Stimulated activated CD4-positive, alpha-beta T cell treated with anti-CD3 and anti-CD28 coated beads, TNF-alpha, amount 100 ng/mL, for 1 hour (primary cell): ENCODE measurements at regions not wholly inside any gene's neighbourhood (a gene's known extent, or its start where the extent isn't known, plus 50 kb on each side); places are given as distances from the start of the nearest gene placed in this dataset.

ENCODE experiments used
- DNase-seq, 3 donors: peaks; one replicate each; pipeline ENCODE4 v3.0.0-alpha.2; 2020; ENCODE audit warnings: low read depth in 3 of 3, low spot score in 1 of 3

DNA sequence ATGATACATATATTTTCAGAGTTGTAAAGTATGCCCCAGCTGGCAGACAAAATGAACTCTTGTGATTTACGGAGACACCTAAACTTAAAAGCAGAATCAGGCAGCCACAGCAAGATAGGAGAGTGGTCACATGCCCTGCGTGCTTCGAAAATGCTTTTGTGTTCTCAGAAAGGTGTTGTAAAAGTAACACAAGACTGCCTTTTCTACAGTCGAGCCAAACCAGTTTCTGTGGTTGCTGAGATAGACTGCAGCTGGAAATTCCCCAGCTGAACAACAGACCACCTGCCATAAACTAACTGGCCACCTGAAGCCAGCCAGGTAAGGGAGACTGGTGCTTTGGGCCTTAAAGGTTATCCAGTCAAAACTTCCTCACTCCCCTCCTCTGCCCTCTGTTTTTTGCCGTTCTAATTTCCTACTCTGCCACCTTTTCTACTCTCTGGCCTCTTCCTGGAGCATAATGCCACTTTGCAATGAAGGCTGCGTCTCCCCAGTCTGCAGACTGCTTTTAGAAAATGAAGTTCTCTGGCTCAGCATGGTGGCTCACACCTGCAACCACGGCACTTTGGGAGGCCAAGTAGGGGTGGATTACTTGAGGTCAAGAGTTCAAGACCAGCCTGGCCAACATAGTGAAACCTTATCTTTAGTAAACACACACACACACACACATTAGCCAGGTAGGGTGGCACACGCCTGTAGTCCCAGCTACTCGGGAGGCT lies 381.2 kb upstream of the SLITRK1 start:
- no peak for DNase-seq

DNA sequence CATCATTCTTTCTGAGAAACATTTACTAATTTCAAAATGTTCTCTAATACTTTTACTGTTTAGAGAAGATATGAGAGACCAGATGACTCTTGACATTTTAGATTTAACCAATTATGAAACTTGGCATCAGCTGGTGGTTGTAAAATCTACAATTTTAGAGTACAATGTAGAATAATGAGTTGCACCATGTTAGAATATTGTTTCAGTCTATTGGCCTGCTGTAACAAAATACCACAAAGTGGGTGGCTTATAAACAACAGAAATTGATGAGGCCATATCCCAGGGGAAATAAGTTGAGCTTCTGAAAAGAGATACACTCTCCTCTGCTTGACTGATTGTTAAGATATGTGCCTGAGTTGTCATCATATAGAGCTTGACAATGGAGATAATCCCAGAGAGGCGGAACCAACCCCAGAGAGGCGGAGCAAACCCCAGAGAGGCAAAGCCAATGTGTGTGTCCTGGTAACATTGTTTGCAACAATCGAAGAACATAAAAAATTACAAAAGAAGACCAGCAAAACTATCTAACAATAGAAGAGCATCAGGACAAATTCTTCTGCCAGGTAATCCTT lies 373.0 kb upstream of the SLITRK1 start:
- DNase-seq: no peak

GRCh38 chr13:84249463-84249862 lies 367.2 kb upstream of the SLITRK1 start:
- no peak for DNase-seq

DNA sequence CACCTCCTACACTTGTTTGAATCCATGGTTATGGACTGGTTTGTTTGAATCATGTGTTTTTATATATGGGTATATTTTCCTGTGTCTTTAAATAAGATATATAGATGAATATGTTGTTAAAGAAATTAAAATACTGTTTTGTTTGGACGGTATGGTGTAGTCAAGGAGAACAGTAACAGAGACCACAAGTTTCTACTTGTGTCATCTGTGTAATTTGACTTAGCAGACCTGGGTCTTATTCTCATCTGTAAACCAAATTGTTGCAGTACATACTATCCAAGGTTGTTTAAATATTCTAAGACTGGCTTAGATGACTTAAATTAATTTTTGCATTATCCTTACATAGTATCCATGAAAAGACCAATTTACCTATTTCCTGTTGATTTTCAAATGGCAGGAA lies 361.1 kb upstream of the SLITRK1 start:
- no peak for DNase-seq

DNA sequence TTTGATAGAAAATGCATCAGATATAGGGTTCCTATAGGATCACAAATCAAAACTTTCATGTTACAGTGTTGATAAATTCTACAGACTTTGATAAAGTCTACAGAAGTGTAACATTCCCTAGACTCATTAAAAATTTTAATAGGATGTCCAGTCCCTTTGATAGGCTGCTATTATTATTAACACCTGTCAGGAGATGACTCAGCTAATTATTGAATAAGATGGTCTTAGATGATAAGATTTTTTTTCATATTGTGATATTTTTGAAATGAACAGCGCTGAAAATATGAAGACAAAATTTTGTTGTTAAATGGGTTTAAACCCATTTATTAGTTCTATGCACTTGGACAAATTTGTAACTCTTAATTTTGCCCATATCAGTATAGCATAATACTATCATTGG lies 356.8 kb upstream of the SLITRK1 start:
- DNase-seq: no peak

DNA sequence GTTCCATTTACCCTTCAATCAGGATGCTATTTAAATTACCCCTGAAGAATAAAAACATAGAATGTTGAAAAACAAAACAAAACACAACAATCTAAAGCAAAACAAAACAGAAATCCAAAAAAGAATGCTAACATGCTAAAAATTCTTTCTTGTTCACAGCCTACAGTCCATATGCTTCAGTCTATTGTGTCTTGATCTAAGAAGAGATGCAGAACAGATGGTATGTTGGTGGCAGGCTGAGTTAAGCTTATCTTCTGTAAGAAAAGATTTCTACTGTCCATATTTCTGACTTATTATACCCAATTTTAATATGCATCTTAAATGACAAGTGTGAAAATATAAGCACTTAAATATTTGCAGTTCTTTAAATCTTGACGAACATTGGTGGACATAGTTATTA lies 356.1 kb upstream of the SLITRK1 start:
- no peak for DNase-seq

- no peak for DNase-seq
Measured at GRCh38 chr13:84237143-84237542, 354.9 kb upstream of the SLITRK1 start.

- DNase-seq: no peak
Measured at GRCh38 chr13:84234416-84234815, 352.1 kb upstream of the SLITRK1 start.

DNA sequence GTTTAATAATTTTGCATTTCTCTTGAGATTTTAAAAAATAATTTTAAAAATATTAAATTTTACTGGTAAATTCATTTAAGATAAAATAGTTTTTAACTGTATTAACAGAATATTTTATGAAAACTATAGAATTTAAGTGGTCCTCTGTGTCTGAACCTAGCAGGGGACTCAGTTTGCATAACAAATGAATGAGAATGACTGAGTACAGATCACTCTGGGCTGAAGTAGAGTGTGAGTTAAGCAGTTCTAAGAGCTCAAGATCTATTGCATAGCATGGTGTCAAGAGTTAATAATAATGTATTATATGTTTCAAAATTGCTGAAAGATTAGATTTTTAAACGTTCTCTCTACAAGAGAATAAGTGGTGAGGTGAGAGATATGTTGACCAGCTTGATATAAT lies 348.3 kb upstream of the SLITRK1 start:
- DNase-seq: no peak

GRCh38 chr13:84211048-84211447 lies 328.8 kb upstream of the SLITRK1 start:
- DNase-seq: no peak

DNA sequence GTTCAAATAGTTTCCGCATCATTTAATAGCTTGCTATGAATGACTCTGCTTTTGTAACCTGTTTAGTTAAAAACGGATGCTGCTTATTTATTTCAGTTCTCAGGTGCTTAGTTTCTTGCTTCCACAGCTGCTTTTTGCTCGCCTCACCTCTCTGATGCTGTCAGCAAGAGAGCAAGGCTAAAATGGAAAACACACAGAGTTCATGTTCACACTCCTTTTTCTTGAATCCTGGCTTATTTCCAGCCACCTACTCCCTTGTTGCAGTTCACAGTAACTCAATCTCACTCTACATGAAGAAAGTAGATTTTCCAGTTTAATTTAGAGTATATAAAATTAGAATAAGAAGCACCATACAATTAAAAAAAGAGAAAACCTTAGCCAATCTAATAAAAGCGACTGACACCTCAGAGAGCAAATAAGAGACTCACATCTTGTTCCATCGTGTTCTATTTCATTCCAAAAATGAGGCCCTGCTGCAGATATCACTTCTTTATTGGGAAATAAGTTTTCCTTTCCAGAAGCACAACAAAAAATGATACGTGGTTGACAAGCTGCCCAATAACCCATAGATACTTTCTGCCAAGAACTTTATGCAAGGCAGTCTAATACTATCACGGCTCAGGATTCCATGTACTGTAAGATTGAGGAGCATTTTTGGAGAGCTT lies 326.1 kb upstream of the SLITRK1 start:
- no peak for DNase-seq

- DNase-seq: no peak
Measured at GRCh38 chr13:84207509-84207908, 325.2 kb upstream of the SLITRK1 start.

DNA sequence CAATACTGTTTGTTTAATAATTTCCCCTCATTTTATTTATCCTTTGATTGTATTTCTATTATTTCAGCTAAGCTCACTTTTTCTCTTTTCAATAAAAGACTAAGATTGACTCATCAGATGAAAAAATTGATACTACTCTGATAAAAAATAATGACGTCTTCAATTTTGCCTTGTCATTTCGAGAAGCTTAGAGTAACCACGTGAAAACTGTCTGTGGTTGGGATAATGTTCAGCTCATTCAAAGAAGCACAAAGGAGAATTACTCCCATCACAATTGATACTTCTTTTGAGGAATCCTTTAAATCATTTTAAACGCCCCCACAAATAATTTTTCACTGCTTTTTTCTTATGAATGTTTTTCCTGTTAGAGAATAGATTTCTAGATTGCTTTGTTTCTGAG lies 318.7 kb upstream of the SLITRK1 start:
- no peak for DNase-seq

DNA sequence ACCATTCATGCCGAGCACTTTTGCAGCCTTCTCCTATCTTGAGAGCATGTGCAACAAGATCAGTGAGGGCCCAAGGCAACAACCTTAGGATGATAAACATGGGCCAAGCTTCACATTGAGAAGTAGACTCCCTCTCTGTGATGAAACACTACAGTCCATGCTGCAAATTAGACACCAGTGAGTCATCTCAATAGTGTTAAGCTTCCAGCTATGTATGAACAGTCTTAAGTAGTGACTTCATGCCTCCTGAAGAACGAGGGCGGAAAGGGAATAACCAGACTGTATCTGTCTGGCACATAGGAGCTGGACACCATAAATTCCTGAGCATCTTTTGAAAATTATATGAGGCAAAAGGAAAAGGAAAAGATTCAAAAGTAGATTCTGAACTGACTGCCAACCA lies 309.9 kb upstream of the SLITRK1 start:
- no peak for DNase-seq

- no peak for DNase-seq
Measured at GRCh38 chr13:84191139-84191538, 308.9 kb upstream of the SLITRK1 start.

DNA sequence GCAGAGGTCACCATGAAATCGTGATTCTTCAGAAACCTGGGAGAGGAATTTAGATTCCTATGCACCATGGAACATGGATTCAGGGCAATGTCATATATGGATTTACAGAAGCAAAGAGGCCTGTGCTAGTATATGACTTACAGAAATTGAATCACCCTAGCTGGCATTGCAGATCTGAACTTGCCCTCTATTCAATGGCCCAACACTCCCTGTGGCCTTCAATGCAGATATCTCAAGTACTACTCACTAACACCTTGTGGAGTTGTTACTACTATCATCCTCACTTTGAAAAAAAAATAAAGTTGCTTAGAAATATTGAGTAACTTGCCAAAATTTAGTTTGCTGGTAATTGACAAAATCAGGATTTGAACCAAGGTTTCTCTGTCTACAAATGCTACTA lies 305.4 kb upstream of the SLITRK1 start:
- no peak for DNase-seq

DNA sequence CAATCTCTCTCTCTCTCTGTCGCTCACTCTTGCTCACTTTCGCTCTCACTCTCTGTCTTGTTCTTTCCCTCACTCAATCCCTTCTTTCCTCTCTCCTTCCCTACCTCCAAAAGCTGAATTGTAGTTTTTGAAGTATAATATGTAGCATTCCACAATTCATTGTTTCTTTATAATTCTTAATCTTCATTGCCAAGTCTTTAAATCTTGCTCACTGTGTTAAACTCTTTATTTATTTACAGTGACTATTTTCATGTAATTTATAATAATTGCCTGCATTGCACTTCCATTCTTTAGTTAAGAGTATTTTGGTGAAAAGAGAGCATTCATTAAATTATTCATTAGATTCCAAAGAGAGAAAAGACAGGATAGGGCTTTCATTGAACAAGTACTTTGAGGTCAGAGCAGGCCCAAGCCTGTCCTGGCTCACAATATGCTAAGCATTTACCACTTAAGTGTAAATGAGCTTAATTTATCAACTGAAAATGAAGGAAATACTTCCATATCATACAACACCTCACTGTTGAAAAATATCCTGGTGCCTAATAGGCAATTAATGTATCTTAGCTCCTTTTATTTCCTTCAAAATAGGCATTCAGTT lies 257.4 kb upstream of the SLITRK1 start:
- no peak for DNase-seq

DNA sequence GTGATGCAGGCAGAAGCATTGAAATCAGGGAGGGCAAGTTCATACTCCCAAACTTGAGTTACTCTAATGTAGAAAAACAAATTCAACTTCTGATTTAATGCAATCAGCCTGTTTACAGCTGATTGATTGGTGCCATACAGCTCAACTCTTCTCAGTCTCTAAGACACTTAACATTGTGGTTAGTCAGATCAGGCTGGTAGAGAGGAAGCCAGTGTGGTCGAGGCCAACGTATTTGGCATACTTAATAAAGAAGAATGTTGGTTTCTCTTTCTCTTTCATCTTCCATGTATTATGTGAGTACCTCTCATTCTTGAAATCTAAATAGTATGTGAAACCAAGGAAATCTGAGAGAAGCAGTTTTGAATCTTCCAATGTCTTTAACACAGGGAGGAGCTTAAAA lies 255.0 kb upstream of the SLITRK1 start:
- DNase-seq: peak in 1 of 3 donors; percentile 7

DNA sequence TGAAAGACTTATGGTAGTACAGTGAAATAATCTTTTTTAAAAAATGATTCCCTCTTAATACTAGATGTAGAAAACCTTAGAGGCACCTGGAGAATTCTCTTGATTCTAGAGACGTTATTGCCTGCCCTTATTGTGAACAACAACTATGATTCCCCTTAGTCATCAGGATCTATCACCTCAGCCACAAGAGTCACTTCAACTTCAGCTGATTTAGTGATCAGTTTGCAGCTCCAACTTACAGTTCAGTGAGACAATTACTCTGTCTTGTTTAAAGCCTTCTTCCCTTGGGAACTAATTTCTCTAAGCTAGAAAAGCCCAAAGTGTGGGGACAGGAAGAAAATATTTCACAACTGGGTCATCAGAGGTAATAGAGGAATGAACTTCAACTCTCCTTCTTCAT lies 254.3 kb upstream of the SLITRK1 start:
- no peak for DNase-seq

- DNase-seq: no peak
Measured at GRCh38 chr13:84132491-84132890, 250.2 kb upstream of the SLITRK1 start.

GRCh38 chr13:84131249-84131648 lies 249.0 kb upstream of the SLITRK1 start:
- no peak for DNase-seq

DNA sequence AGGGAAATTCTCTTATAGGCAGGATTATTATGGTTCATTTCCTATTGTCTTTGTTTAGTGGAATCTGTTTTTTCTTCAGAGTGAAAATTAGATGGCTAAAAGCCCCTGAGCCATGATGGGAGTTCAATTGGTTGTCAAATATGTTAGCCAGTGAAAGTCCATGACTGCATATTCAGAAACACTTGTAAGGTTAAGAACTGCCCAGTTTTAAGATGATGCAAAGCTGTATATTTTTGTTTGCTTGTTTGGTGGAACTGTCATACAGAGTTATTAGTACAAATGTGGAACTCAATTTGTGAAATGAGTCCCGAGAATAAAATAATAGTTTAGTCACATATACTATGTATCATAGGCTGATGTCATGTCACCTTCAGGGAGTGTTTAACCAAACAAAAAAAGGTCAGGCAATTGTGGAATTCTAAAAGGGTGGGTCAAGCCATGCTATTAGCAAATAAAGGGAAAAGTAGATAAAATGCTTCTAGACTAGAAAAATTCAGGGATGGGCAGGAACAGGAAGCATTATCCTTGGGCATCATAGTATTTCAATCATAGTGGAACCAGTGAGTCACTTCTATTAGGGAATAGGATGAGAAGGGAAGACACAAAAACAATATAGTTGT lies 248.3 kb upstream of the SLITRK1 start:
- DNase-seq: no peak
